ENCODE measurements at regions not wholly inside any gene's neighbourhood (a gene's known extent, or its start where the extent isn't known, plus 50 kb on each side); places are given as distances from the start of the nearest gene placed in this dataset.

DNA sequence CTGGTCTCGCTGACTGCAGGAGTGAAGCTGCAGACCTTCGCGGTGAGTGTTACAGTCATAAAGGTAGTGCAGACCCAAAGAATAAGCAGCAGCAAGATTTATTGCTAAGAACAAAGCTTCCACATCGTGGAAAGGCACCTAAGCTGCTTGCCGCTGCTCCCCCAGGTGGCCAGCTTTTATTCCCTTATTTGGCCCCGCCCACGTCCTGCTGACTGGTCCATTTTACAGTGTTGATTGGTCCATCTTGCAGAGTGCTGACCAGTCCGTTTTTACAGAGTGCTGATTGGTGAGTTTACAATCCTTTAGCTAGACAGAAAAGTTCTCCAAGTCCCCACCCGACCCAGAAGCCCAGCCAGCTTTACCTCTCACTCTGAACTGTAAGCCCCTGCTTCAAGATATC is 227.8 kb downstream of the ABCC12 start:
- TF ChIP-seq, protein P1, sequence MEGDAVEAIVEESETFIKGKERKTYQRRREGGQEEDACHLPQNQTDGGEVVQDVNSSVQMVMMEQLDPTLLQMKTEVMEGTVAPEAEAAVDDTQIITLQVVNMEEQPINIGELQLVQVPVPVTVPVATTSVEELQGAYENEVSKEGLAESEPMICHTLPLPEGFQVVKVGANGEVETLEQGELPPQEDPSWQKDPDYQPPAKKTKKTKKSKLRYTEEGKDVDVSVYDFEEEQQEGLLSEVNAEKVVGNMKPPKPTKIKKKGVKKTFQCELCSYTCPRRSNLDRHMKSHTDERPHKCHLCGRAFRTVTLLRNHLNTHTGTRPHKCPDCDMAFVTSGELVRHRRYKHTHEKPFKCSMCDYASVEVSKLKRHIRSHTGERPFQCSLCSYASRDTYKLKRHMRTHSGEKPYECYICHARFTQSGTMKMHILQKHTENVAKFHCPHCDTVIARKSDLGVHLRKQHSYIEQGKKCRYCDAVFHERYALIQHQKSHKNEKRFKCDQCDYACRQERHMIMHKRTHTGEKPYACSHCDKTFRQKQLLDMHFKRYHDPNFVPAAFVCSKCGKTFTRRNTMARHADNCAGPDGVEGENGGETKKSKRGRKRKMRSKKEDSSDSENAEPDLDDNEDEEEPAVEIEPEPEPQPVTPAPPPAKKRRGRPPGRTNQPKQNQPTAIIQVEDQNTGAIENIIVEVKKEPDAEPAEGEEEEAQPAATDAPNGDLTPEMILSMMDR (IDR thresholded peaks at IDR 0.05; ENCODE audit: insufficient read depth, low read length): no peak
- TF ChIP-seq SPI1 (IDR thresholded peaks at IDR 0.05; ENCODE audit: borderline replicate concordance, low read depth): no peak
- no peak for TF ChIP-seq POLR2AphosphoS5 (IDR thresholded peaks at IDR 0.05; ENCODE audit: low read depth)
- TF ChIP-seq GABPA (IDR thresholded peaks at IDR 0.05; ENCODE audit: low read depth): no peak
- TF ChIP-seq, protein P2, sequence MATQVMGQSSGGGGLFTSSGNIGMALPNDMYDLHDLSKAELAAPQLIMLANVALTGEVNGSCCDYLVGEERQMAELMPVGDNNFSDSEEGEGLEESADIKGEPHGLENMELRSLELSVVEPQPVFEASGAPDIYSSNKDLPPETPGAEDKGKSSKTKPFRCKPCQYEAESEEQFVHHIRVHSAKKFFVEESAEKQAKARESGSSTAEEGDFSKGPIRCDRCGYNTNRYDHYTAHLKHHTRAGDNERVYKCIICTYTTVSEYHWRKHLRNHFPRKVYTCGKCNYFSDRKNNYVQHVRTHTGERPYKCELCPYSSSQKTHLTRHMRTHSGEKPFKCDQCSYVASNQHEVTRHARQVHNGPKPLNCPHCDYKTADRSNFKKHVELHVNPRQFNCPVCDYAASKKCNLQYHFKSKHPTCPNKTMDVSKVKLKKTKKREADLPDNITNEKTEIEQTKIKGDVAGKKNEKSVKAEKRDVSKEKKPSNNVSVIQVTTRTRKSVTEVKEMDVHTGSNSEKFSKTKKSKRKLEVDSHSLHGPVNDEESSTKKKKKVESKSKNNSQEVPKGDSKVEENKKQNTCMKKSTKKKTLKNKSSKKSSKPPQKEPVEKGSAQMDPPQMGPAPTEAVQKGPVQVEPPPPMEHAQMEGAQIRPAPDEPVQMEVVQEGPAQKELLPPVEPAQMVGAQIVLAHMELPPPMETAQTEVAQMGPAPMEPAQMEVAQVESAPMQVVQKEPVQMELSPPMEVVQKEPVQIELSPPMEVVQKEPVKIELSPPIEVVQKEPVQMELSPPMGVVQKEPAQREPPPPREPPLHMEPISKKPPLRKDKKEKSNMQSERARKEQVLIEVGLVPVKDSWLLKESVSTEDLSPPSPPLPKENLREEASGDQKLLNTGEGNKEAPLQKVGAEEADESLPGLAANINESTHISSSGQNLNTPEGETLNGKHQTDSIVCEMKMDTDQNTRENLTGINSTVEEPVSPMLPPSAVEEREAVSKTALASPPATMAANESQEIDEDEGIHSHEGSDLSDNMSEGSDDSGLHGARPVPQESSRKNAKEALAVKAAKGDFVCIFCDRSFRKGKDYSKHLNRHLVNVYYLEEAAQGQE (IDR thresholded peaks at IDR 0.05; ENCODE audit: insufficient replicate concordance, low read depth): no peak
